ENCODE measurements at regions not wholly inside any gene's neighbourhood (a gene's known extent, or its start where the extent isn't known, plus 50 kb on each side); places are given as distances from the start of the nearest gene placed in this dataset.
"Not testable (repeated sequence)": the region's sequence is repeated elsewhere in the genome, so short reads cannot be mapped to it uniquely, and the experiment has no call there.

DNA sequence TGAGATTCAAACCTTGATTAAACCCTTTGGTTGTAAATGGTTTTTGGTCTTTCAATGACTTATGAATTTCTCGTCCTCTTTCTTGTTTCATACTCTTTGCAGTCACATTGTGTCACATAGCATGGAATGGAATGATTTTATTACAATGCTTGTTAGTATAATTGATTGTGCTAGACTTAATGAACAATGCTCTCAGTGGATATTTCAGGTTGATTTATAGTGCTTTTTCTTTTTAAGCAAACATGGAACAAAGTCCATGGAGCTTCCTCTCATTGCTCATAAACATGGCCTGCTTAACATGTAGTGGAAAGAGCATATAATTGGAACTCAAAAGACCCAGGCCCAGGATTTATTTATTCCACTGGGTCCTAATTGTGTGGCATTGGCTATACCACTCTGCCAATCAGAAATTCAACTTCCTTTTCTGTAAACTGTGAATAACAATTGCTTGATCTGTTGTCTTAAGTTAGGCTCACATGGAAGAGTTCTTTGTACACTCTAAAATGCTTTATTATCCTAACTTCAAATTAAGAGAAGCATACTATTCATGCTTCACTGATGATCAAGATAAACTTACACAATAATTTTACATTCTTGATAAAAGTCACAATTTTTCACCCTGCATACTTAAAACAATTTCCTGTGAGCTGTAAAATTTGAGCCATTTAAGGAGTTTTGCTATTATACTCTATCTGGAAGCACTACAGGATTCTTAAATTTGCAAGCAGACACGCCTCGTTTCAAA, 370.5 kb upstream of the PDE3A start:
- H3K9me3 ChIP-seq (ENCODE audit: control insufficient read depth in 3 of 3, low read length in 3 of 3): no peaks in the 10 kb centered on the region
- no peaks in the 10 kb centered on the region for H3K36me3 ChIP-seq (ENCODE audit: control insufficient read depth in 3 of 3, insufficient read depth in 3 of 3, low read length in 3 of 3)
- no peaks in the 10 kb centered on the region for H3K27me3 ChIP-seq (ENCODE audit: control insufficient read depth in 3 of 3, insufficient read depth in 3 of 3, low read length in 3 of 3)
- H3K9ac ChIP-seq (ENCODE audit: low read depth in 1 of 3, low read length in 3 of 3): no peak overlapping the region
- H3K4me1 ChIP-seq (ENCODE audit: control insufficient read depth in 3 of 3, insufficient read depth in 3 of 3, low read length in 3 of 3): no peaks in the 10 kb centered on the region
- no peak overlapping the region for H3K4me3 ChIP-seq (ENCODE audit: low read length in 3 of 3)
- no peak overlapping the region for H3K27ac ChIP-seq (ENCODE audit: low read depth, low read length)

DNA sequence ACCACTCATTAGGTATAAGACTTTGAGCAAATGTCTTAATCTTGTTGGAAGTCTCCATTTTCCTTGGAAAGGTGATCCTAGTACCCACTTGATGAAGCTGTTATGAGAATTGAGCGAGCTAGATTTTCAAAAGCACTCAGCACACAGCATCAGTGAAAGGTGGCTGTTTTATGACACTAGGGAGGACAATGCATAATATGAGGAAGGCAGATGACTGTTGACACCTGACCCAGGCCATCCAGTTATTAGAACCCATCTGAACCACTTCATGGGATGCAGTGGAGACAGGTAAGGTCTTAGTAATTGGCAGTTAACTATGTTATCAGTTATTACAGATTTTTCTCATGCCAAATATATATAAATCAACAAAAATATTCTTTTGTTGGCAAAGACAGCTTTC, 369.9 kb upstream of the PDE3A start:
- Histone ChIP-seq H3K9ac (ENCODE audit: low read depth in 1 of 3, low read length in 3 of 3) (no peak overlapping the region), H3K9me3 (ENCODE audit: control insufficient read depth in 3 of 3, low read length in 3 of 3) (no peaks in the 10 kb centered on the region), H3K4me1 (ENCODE audit: control insufficient read depth in 3 of 3, insufficient read depth in 3 of 3, low read length in 3 of 3) (no peaks in the 10 kb centered on the region), H3K36me3 (ENCODE audit: control insufficient read depth in 3 of 3, insufficient read depth in 3 of 3, low read length in 3 of 3) (no peaks in the 10 kb centered on the region), H3K27ac (ENCODE audit: low read depth, low read length) (no peak overlapping the region), H3K4me3 (ENCODE audit: low read length in 3 of 3) (no peak overlapping the region), H3K27me3 (ENCODE audit: control insufficient read depth in 3 of 3, insufficient read depth in 3 of 3, low read length in 3 of 3) (no peaks in the 10 kb centered on the region)

DNA sequence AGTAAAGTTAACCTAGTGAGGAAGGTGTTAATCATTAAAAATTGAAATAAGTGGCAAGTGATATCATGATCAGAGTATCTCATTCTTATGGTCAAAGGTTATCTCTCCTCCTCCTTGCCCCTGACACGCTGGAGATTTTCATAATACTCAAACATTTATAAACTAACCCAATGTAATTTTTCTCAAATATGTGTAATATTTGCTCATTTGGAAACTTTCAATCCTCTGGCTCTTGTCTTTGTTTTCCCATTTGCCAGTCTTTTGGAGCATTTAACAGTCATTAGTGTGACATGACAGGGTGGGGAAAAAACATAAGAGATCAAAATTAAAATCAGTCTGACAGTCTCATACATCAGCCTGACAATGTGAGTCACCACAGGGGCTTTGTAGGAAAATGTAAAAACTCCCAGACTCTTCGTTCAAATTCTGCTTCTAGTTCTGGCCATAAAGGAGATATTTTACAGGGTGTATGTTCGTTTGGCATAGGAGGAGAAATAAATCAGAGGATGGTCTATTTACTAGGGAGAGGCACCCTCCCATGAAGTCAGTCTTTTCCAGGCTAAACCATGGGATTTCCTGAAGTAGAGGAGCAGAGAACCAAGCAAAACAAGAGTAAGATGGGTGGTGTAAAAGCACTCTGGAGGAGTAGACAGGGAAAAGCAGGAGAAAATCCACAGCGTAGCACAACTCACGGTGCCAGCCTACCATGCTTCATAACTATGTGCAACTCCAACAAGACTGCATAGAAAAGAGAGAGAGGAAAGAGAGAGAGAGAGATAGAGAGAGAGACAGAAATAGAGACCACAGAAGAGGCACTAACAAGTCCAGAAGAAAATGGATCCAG, 369.2 kb upstream of the PDE3A start:
- H3K27me3 ChIP-seq (ENCODE audit: control insufficient read depth in 3 of 3, insufficient read depth in 3 of 3, low read length in 3 of 3): no peaks in the 10 kb centered on the region
- no peak overlapping the region for H3K4me3 ChIP-seq (ENCODE audit: low read length in 3 of 3)
- H3K9me3 ChIP-seq (ENCODE audit: control insufficient read depth in 3 of 3, low read length in 3 of 3): no peaks in the 10 kb centered on the region
- no peaks in the 10 kb centered on the region for H3K36me3 ChIP-seq (ENCODE audit: control insufficient read depth in 3 of 3, insufficient read depth in 3 of 3, low read length in 3 of 3)
- no peaks in the 10 kb centered on the region for H3K4me1 ChIP-seq (ENCODE audit: control insufficient read depth in 3 of 3, insufficient read depth in 3 of 3, low read length in 3 of 3)
- no peak overlapping the region for H3K27ac ChIP-seq (ENCODE audit: low read depth, low read length)
- no peak overlapping the region for H3K9ac ChIP-seq (ENCODE audit: low read depth in 1 of 3, low read length in 3 of 3)

DNA sequence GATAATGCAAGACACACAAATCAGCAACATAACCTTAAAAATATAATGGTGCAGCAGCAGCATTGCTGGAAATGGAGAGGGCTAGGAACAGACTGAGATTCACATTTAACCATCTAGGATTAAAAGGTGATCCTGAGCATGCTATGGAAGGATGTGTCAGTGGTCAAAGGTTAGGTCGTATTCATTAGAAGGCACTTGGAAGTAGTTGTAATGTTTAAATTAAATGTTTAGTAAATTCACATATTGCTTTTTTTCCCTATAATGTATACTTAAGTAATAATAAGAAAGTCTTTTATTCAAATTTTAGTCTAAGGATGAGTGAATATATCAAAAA, 368.6 kb upstream of the PDE3A start:
- H3K4me3 ChIP-seq (ENCODE audit: low read length in 3 of 3): no peak overlapping the region
- no peaks in the 10 kb centered on the region for H3K4me1 ChIP-seq (ENCODE audit: control insufficient read depth in 3 of 3, insufficient read depth in 3 of 3, low read length in 3 of 3)
- no peaks in the 10 kb centered on the region for H3K36me3 ChIP-seq (ENCODE audit: control insufficient read depth in 3 of 3, insufficient read depth in 3 of 3, low read length in 3 of 3)
- H3K9me3 ChIP-seq (ENCODE audit: control insufficient read depth in 3 of 3, low read length in 3 of 3): no peaks in the 10 kb centered on the region
- no peaks in the 10 kb centered on the region for H3K27me3 ChIP-seq (ENCODE audit: control insufficient read depth in 3 of 3, insufficient read depth in 3 of 3, low read length in 3 of 3)
- H3K9ac ChIP-seq (ENCODE audit: low read depth in 1 of 3, low read length in 3 of 3): no peak overlapping the region
- H3K27ac ChIP-seq (ENCODE audit: low read depth, low read length): no peak overlapping the region

DNA sequence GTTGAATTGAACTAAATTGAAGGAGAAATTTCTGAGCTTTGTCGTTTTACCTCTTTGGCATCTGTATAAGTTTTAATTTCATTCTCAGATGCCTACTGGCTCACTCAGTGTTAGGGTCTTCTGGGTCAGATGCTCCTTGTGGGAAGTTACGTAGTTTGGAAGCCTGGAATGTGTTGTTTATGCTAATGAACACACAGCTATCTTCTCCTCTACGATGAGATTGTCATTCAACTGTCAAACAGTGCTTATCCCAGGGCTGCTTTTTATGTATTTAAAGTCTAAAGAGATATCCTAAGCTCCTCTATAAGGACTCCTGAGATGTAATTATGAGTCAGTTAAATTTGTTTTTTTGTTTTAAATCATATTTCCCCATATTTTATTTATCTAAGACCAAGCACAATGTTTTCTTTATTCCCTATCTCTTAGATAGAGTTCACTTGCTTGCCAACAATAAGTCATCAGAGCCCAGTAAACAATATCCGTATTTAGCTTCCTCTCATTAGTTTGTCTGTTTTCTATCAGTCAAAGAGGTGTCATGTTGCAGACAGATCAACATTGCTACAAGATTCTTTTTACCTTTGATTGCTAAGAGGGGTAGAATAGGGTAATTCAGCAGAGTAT, 368.0 kb upstream of the PDE3A start:
- H3K9me3 ChIP-seq (ENCODE audit: control insufficient read depth in 3 of 3, low read length in 3 of 3): no peaks in the 10 kb centered on the region
- no peaks in the 10 kb centered on the region for H3K36me3 ChIP-seq (ENCODE audit: control insufficient read depth in 3 of 3, insufficient read depth in 3 of 3, low read length in 3 of 3)
- H3K9ac ChIP-seq (ENCODE audit: low read depth in 1 of 3, low read length in 3 of 3): no peak overlapping the region
- H3K4me3 ChIP-seq (ENCODE audit: low read length in 3 of 3): no peak overlapping the region
- H3K27ac ChIP-seq (ENCODE audit: low read depth, low read length): no peak overlapping the region
- H3K27me3 ChIP-seq (ENCODE audit: control insufficient read depth in 3 of 3, insufficient read depth in 3 of 3, low read length in 3 of 3): no peaks in the 10 kb centered on the region
- H3K4me1 ChIP-seq (ENCODE audit: control insufficient read depth in 3 of 3, insufficient read depth in 3 of 3, low read length in 3 of 3): no peaks in the 10 kb centered on the region

DNA sequence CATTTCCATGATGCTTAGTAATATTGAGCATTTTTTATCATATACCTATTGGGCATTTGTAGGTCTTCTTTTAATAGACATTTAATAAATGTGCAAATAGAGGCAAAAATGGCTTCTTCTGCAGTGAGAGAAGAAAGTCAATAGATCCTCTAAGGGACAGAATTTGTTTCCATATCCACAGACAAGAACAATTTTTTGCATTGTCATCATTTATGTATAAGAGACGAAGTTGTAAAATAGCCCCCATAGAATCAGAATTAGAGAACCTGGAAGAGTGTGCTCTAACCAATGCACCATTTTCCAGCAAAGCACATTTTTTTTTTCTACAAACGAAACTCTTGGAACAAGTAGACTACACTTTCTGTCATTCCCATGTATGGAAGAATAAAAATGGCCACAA, 365.1 kb upstream of the PDE3A start:
- no peak overlapping the region for H3K27ac ChIP-seq (ENCODE audit: low read depth, low read length)
- H3K4me3 ChIP-seq (ENCODE audit: low read length in 3 of 3): no peak overlapping the region
- H3K9me3 ChIP-seq (ENCODE audit: control insufficient read depth in 3 of 3, low read length in 3 of 3): no peaks in the 10 kb centered on the region
- H3K36me3 ChIP-seq (ENCODE audit: control insufficient read depth in 3 of 3, insufficient read depth in 3 of 3, low read length in 3 of 3): no peaks in the 10 kb centered on the region
- no peaks in the 10 kb centered on the region for H3K4me1 ChIP-seq (ENCODE audit: control insufficient read depth in 3 of 3, insufficient read depth in 3 of 3, low read length in 3 of 3)
- H3K27me3 ChIP-seq (ENCODE audit: control insufficient read depth in 3 of 3, insufficient read depth in 3 of 3, low read length in 3 of 3): no peaks in the 10 kb centered on the region
- H3K9ac ChIP-seq (ENCODE audit: low read depth in 1 of 3, low read length in 3 of 3): no peak overlapping the region

DNA sequence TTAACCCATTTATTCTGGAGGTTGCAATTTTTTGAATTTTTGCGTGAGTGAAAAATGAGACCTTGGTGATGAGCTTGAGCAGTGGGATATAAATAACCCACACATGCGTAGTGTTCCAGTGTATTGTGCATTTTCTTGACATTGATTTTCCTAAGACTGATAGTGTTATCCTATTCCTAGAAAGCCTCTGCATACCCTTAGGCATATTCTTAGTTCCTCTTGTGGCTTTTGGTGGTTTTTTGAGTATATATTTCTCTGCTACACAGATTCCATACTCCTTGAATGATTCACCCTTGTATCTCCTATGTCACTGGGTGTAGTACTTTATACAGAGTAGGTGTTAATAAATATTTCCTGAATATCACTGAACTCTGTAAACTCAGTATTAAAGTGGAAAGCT, 363.4 kb upstream of the PDE3A start:
- H3K4me3 ChIP-seq (ENCODE audit: low read length in 3 of 3): no peak overlapping the region
- no peak overlapping the region for H3K9ac ChIP-seq (ENCODE audit: low read depth in 1 of 3, low read length in 3 of 3)
- no peak overlapping the region for H3K27ac ChIP-seq (ENCODE audit: low read depth, low read length)
- no peaks in the 10 kb centered on the region for H3K27me3 ChIP-seq (ENCODE audit: control insufficient read depth in 3 of 3, insufficient read depth in 3 of 3, low read length in 3 of 3)
- H3K4me1 ChIP-seq (ENCODE audit: control insufficient read depth in 3 of 3, insufficient read depth in 3 of 3, low read length in 3 of 3): no peaks in the 10 kb centered on the region
- H3K9me3 ChIP-seq (ENCODE audit: control insufficient read depth in 3 of 3, low read length in 3 of 3): peaks cover 0 to 2% (median 0%) of the 10 kb centered on the region in 3 donors
- H3K36me3 ChIP-seq (ENCODE audit: control insufficient read depth in 3 of 3, insufficient read depth in 3 of 3, low read length in 3 of 3): no peaks in the 10 kb centered on the region

DNA sequence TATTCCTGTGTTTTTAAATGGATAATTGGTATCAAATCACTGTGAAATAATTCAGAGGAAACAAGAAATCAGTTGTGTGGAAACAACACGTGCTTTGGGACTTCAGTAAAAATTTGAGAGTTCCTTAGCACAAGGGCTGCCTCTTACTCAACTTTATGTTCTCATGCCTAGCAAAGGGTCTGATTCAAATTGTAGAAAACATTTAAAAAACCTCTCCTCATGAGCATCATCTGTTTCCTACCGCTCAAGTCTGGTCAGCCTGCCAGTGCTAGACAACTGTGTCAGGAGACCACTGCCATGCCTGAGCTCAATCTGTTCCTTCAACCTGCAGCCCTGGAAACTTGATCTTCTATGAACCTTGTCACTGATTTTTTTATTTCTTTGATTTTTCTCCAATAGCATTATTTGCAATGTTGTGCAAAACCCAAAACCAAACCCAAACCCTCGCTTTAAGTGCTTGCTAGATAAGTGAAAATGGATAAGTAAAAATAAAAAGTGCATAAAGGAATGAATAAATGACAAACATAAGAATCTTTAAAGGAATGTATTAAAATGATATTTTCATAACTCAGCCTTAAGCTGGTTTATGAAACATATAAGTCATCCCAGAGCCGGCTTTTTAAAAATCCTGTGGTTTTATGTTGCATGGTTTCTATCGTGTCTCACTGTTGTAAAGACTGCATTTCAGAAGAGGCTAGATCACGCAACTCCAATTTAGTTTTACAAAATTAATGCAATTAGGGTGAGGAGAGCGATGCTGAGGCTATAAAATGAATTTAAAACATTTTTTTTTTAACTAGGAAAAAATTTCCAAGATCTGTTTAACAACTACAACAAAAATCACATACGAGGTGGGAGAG, 361.2 kb upstream of the PDE3A start:
- peaks cover 0 to 2% (median 0%) of the 10 kb centered on the region in 3 donors for H3K9me3 ChIP-seq (ENCODE audit: control insufficient read depth in 3 of 3, low read length in 3 of 3)
- H3K9ac ChIP-seq (ENCODE audit: low read depth in 1 of 3, low read length in 3 of 3): no peak overlapping the region
- no peak overlapping the region for H3K27ac ChIP-seq (ENCODE audit: low read depth, low read length)
- H3K4me1 ChIP-seq (ENCODE audit: control insufficient read depth in 3 of 3, insufficient read depth in 3 of 3, low read length in 3 of 3): no peaks in the 10 kb centered on the region
- no peaks in the 10 kb centered on the region for H3K36me3 ChIP-seq (ENCODE audit: control insufficient read depth in 3 of 3, insufficient read depth in 3 of 3, low read length in 3 of 3)
- H3K4me3 ChIP-seq (ENCODE audit: low read length in 3 of 3): no peak overlapping the region
- H3K27me3 ChIP-seq (ENCODE audit: control insufficient read depth in 3 of 3, insufficient read depth in 3 of 3, low read length in 3 of 3): no peaks in the 10 kb centered on the region

DNA sequence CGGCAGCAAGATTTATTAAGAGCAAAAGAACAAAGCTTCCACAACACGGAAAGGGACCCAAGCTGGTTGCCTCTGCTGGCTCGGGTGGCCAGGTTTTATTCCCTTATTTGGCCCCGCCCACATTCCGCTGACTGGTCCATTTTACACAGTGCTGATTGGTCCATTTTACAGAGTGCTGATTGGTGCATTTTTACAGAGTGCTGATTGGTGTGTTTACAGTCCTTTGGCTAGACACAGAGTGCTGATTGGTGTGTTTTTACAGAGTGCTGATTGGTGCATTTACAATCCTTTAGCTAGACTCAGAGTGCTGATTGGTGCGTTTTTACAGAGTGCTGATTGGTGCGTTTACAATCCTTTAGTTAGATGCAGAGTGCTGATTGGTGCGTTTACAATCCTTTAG, 358.4 kb upstream of the PDE3A start:
- not testable (repeated sequence) for H3K9me3 ChIP-seq (ENCODE audit: control insufficient read depth in 3 of 3, low read length in 3 of 3); H3K36me3 ChIP-seq (ENCODE audit: control insufficient read depth in 3 of 3, insufficient read depth in 3 of 3, low read length in 3 of 3); H3K4me3 ChIP-seq (ENCODE audit: low read length in 3 of 3); H3K4me1 ChIP-seq (ENCODE audit: control insufficient read depth in 3 of 3, insufficient read depth in 3 of 3, low read length in 3 of 3); H3K9ac ChIP-seq (ENCODE audit: low read depth in 1 of 3, low read length in 3 of 3); H3K27ac ChIP-seq (ENCODE audit: low read depth, low read length); H3K27me3 ChIP-seq (ENCODE audit: control insufficient read depth in 3 of 3, insufficient read depth in 3 of 3, low read length in 3 of 3)

Measured in skeletal muscle tissue (tissue), 3 donors.